Common myeloid progenitor, CD34-positive (primary cell): ENCODE measurements at regions not wholly inside any gene's neighbourhood (a gene's known extent, or its start where the extent isn't known, plus 50 kb on each side); places are given as distances from the start of the nearest gene placed in this dataset.

Experiments
- CTCF ChIA-PET: fragments of 350-600 bp; sonication (Branson Sonifier 250); formaldehyde crosslinking; loops from one replicate; lab custom pipeline; 2021; ENCODE audit warnings: antibody characterized with exemption; lab: Charles Lee
- POLR2A ChIA-PET: fragments of 350-600 bp; sonication (Branson Sonifier 250); formaldehyde crosslinking; loops from one replicate; lab custom pipeline; 2021; ENCODE audit warnings: antibody characterized with exemption; lab: Charles Lee
- DNase-seq, 3 donors: peaks; one replicate each; pipeline versions ENCODE4 v3.0.0 to v3.0.0-alpha.2; 2013
- H3K27ac ChIP-seq, 2 experiments: 1 replicate in 1 of 2; 2 replicates in 1 of 2; pipeline ENCODE4 v1.7.0; 2013; ENCODE audit warnings: inconsistent platforms in 2 of 2, low read length in 2 of 2, mild to moderate bottlenecking in 2 of 2, low read depth in 1 of 2, moderate library complexity in 1 of 2; ENCODE audit not compliant: severe bottlenecking in 2 of 2, insufficient read depth in 1 of 2, poor library complexity in 1 of 2
- H3K27me3 ChIP-seq, 5 experiments: replicated peaks in 2 of 5; 1 replicate in 3 of 5; 2 replicates in 2 of 5; pipeline versions ENCODE4 v1.6.1 to v1.7.0; 2013; ENCODE audit warnings: low read length in 4 of 5, mild to moderate bottlenecking in 2 of 5, moderate library complexity in 2 of 5, inconsistent platforms in 1 of 5; ENCODE audit not compliant: insufficient read depth in 5 of 5, control insufficient read depth in 4 of 5
- H3K36me3 ChIP-seq, 4 experiments: 1 replicate in 2 of 4; 2 replicates in 2 of 4; pipeline versions ENCODE4 v1.6.1 to v1.7.0; 2013; ENCODE audit warnings: low read length in 3 of 4, control low read depth in 1 of 4, mild to moderate bottlenecking in 1 of 4; ENCODE audit not compliant: control insufficient read depth in 4 of 4, insufficient read depth in 4 of 4
- H3K4me1 ChIP-seq, 4 experiments: 1 replicate in 3 of 4; 2 replicates in 1 of 4; pipeline versions ENCODE4 v1.6.1 to v1.7.1; 2013; ENCODE audit warnings: low read length in 3 of 4, mild to moderate bottlenecking in 3 of 4, control low read depth in 1 of 4, inconsistent platforms in 1 of 4, moderate library complexity in 1 of 4; ENCODE audit not compliant: control insufficient read depth in 4 of 4, insufficient read depth in 4 of 4; ENCODE audit errors: control extremely low read depth in 1 of 4
- H3K4me3 ChIP-seq, 7 experiments: 1 replicate in 4 of 7; 2 replicates in 3 of 7; pipeline versions ENCODE4 v1.5.1 to v1.7.0; 2013; ENCODE audit warnings: mild to moderate bottlenecking in 7 of 7, low read length in 6 of 7, moderate library complexity in 6 of 7, inconsistent platforms in 2 of 7, low read depth in 2 of 7, control low read depth in 1 of 7; ENCODE audit not compliant: insufficient read depth in 4 of 7, control insufficient read depth in 1 of 7; ENCODE audit errors: extremely low read depth in 1 of 7
- H3K9me3 ChIP-seq, 5 experiments: 1 replicate in 4 of 5; 2 replicates in 1 of 5; pipeline versions ENCODE4 v1.6.1 to v1.7.1; 2013; ENCODE audit warnings: low read length in 4 of 5, mild to moderate bottlenecking in 2 of 5, inconsistent platforms in 1 of 5, low read depth in 1 of 5, moderate library complexity in 1 of 5; ENCODE audit not compliant: control insufficient read depth in 4 of 5, insufficient read depth in 2 of 5; ENCODE audit errors: control extremely low read depth in 1 of 5
- WGBS: methylation state at CpG from one replicate; pipeline ENCODE4 v1.1.5; 2013; ENCODE audit not compliant: insufficient coverage; 5-methylcytosine and 5-hydroxymethylcytosine counted together

GRCh38 chr6:105669232-105669631, 266.4 kb upstream of the PREP start:
- Histone ChIP-seq H3K4me3 (no peak overlapping the region), H3K4me1 (no peaks in the 10 kb centered on the region), H3K36me3 (no peaks in the 10 kb centered on the region), H3K27me3 (no peaks in the 10 kb centered on the region), H3K9me3 (peaks cover 0 to 9% (median 2%) of the 10 kb centered on the region in 5 experiments), H3K27ac (no peak overlapping the region)
- no peak for DNase-seq
- ChIA-PET POLR2A (no interaction called here), CTCF (no interaction called here)
- WGBS: 94% methylated on average over 3 of the region's 5 CpGs

GRCh38 chr6:105667056-105667455, 264.2 kb upstream of the PREP start:
- CTCF ChIA-PET: no interaction called here

GRCh38 chr6:105664931-105665330, 262.0 kb upstream of the PREP start:
- DNase-seq: no peak
- CTCF ChIA-PET: no interaction called here
- WGBS: no CpG with 5 or more reads among the region's 2 CpGs
- H3K4me1 ChIP-seq: no peaks in the 10 kb centered on the region
- no peak overlapping the region for H3K27ac ChIP-seq
- H3K4me3 ChIP-seq: no peak overlapping the region
- POLR2A ChIA-PET: no interaction called here
- H3K36me3 ChIP-seq: no peaks in the 10 kb centered on the region
- no peaks in the 10 kb centered on the region for H3K27me3 ChIP-seq
- H3K9me3 ChIP-seq: peaks cover 0 to 7% (median 2%) of the 10 kb centered on the region in 5 experiments

More at GRCh38 chr6:105667056-105667455, 264.2 kb upstream of the PREP start:
- POLR2A ChIA-PET: no interaction called here
- Histone ChIP-seq H3K27me3 (no peaks in the 10 kb centered on the region), H3K4me3 (no peak overlapping the region), H3K27ac (no peak overlapping the region), H3K9me3 (peaks cover 0 to 10% (median 2%) of the 10 kb centered on the region in 5 experiments), H3K36me3 (no peaks in the 10 kb centered on the region), H3K4me1 (no peaks in the 10 kb centered on the region)
- WGBS: 98% methylated on average over 9 of the region's 12 CpGs
- DNase-seq: no peak

GRCh38 chr6:105651969-105652368, 249.1 kb upstream of the PREP start:
- no peaks in the 10 kb centered on the region for H3K4me1 ChIP-seq
- H3K36me3 ChIP-seq: no peaks in the 10 kb centered on the region
- peaks cover 0 to 2% (median 0%) of the 10 kb centered on the region in 5 experiments for H3K27me3 ChIP-seq
- no peak overlapping the region for H3K27ac ChIP-seq
- WGBS: 95% methylated on average over 2 of the region's 2 CpGs
- CTCF ChIA-PET: interaction anchor here (1.3 kb wide), 1 partner anchor 9 kb away, joined by 4 read pairs; no protein-coding TSS in a partner anchor
- no peaks in the 10 kb centered on the region for H3K9me3 ChIP-seq
- no peak for DNase-seq
- no peak overlapping the region for H3K4me3 ChIP-seq
- POLR2A ChIA-PET: no interaction called here

- H3K4me3 ChIP-seq: no peak overlapping the region
- ChIA-PET CTCF (no interaction called here), POLR2A (no interaction called here)
- peaks cover 0 to 2% (median 0%) of the 10 kb centered on the region in 5 experiments for H3K27me3 ChIP-seq
- peaks cover 0 to 5% (median 0%) of the 10 kb centered on the region in 4 experiments for H3K4me1 ChIP-seq
- no peaks in the 10 kb centered on the region for H3K9me3 ChIP-seq
- no peak overlapping the region for H3K27ac ChIP-seq
- DNase-seq: no peak
- no CpG with 5 or more reads among the region's 1 CpG for WGBS
- H3K36me3 ChIP-seq: no peaks in the 10 kb centered on the region
Observed at GRCh38 chr6:105650347-105650746, 247.5 kb upstream of the PREP start.

- ChIA-PET CTCF (no interaction called here), POLR2A (no interaction called here)
- Histone ChIP-seq H3K4me1 (peaks cover 0 to 5% (median 0%) of the 10 kb centered on the region in 4 experiments), H3K27ac (no peak overlapping the region), H3K27me3 (peaks cover 0 to 2% (median 0%) of the 10 kb centered on the region in 5 experiments), H3K9me3 (no peaks in the 10 kb centered on the region), H3K4me3 (no peak overlapping the region), H3K36me3 (no peaks in the 10 kb centered on the region)
- DNase-seq: no peak
- 100% methylated on average over 1 of the region's 1 CpG for WGBS
Observed at GRCh38 chr6:105649192-105649591, 246.3 kb upstream of the PREP start.

- ChIA-PET CTCF (no interaction called here), POLR2A (no interaction called here)
- WGBS: 100% methylated on average over 2 of the region's 4 CpGs
- H3K4me3 ChIP-seq: no peak overlapping the region
- H3K27me3 ChIP-seq: peaks cover 0 to 2% (median 0%) of the 10 kb centered on the region in 5 experiments
- peaks cover 0 to 5% (median 0%) of the 10 kb centered on the region in 4 experiments for H3K4me1 ChIP-seq
- DNase-seq: no peak
- no peak overlapping the region for H3K27ac ChIP-seq
- H3K36me3 ChIP-seq: no peaks in the 10 kb centered on the region
- no peaks in the 10 kb centered on the region for H3K9me3 ChIP-seq
Observed at GRCh38 chr6:105648276-105648675, 245.4 kb upstream of the PREP start.
